ENCODE measurements at regions not wholly inside any gene's neighbourhood (a gene's known extent, or its start where the extent isn't known, plus 50 kb on each side); places are given as distances from the start of the nearest gene placed in this dataset.
"Not testable (repeated sequence)": the region's sequence is repeated elsewhere in the genome, so short reads cannot be mapped to it uniquely, and the experiment has no call there.

DNA sequence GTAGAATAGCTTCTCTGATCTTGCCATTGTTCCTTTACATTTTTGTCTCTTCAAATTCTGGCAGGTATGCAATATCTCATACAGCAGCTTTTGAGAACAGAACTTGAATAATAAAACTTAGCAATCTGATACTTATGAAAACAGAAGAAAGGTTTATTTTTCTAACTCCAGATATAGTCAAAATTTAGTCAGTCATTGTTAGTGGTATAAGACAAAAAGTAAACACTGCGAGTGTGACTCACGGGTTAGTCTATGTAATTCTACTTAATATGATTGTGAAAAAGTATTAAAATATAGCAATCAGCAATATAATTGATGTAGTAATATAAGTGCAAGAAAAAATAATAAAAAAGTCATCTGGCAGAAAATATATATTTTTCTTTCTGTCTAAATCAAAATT, 910.4 kb downstream of the DNAH5 start:
- intact Hi-C loops (cut with micrococcal nuclease) = no loop called here
- Mint-ChIP-seq H3K27ac (no peak overlapping the region), H3K4me3 (no peak overlapping the region), H3K36me3 (ENCODE audit: low read depth) (no peaks in the 10 kb centered on the region), H3K9me3 (peaks cover 24% of the 10 kb centered on the region), H3K27me3 (no peaks in the 10 kb centered on the region), H3K4me1 (ENCODE audit: low read depth) (no peaks in the 10 kb centered on the region)

DNA sequence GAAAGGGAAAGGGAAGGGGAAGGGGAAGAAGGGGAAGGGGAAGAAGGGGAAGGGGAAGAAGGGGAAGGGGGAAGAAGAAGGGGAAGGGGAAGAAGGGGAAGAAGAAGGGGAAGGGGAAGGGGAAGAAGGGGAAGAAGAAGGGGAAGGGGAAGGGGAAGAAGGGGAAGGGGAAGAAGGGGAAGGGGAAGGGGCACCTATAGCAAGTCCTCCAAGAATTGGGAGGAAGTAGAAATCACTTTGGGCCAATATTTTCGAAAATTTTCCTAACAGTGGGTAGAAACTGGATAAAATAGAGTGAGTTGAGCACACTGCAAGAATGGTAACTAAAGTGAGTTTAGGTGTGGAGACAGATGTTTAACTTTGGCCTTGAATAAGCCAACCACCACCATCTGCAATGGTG, 915.3 kb downstream of the DNAH5 start:
- H3K36me3 Mint-ChIP-seq (ENCODE audit: low read depth) = no peaks in the 10 kb centered on the region
- peaks cover 29% of the 10 kb centered on the region for H3K9me3 Mint-ChIP-seq
- H3K27ac Mint-ChIP-seq = no peak overlapping the region
- intact Hi-C loops (cut with micrococcal nuclease) = no loop called here
- H3K4me3 Mint-ChIP-seq = no peak overlapping the region
- H3K27me3 Mint-ChIP-seq = no peaks in the 10 kb centered on the region
- no peaks in the 10 kb centered on the region for H3K4me1 Mint-ChIP-seq (ENCODE audit: low read depth)

DNA sequence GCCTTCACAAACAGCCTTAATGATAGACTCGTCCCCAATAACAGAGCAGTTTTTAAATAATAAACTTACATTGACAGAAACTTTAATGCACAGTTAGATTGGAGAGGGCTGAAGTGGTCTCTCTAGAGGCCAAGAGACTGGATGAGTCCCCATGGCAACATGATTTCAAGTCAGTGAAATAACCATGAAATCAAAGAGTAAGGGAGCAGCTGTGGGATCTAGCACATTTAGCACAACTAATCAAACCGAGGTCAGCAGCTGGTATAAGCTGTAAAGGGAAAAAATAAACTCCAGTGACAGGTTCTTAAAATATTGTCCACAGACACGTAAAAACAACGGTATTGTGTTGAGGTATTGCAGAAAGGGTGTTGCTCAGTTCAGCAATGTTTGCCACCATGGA, 916.6 kb downstream of the DNAH5 start:
- no peak overlapping the region for H3K4me3 Mint-ChIP-seq
- H3K27me3 Mint-ChIP-seq = no peaks in the 10 kb centered on the region
- H3K27ac Mint-ChIP-seq = no peak overlapping the region
- H3K36me3 Mint-ChIP-seq (ENCODE audit: low read depth) = no peaks in the 10 kb centered on the region
- no peaks in the 10 kb centered on the region for H3K4me1 Mint-ChIP-seq (ENCODE audit: low read depth)
- H3K9me3 Mint-ChIP-seq = peaks cover 27% of the 10 kb centered on the region
- intact Hi-C loops (cut with micrococcal nuclease) = no loop called here

DNA sequence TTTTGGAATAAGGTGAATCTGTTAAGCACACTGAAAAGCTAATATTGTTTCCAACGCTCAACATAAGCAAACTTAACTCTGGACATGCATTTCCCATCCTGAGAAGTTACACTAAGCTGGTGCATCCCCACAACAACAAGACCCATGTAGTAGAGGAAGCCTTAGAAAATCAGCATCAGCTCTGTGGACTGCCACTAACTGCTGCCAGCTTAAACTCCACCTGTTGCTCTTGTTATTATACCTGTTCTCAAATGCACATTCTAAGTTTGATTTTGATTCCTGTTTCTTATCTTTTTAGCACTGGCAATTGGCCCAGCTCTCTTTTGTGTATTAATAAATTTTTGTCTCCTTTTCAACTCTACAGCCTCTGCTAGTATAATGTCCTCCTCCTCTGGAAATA, 924.8 kb downstream of the DNAH5 start:
- no peak overlapping the region for H3K4me3 Mint-ChIP-seq
- no peaks in the 10 kb centered on the region for H3K27me3 Mint-ChIP-seq
- no peak overlapping the region for H3K27ac Mint-ChIP-seq
- peaks cover 5% of the 10 kb centered on the region for H3K9me3 Mint-ChIP-seq
- intact Hi-C loops (cut with micrococcal nuclease) = no loop called here
- H3K4me1 Mint-ChIP-seq (ENCODE audit: low read depth) = no peaks in the 10 kb centered on the region
- no peaks in the 10 kb centered on the region for H3K36me3 Mint-ChIP-seq (ENCODE audit: low read depth)

DNA sequence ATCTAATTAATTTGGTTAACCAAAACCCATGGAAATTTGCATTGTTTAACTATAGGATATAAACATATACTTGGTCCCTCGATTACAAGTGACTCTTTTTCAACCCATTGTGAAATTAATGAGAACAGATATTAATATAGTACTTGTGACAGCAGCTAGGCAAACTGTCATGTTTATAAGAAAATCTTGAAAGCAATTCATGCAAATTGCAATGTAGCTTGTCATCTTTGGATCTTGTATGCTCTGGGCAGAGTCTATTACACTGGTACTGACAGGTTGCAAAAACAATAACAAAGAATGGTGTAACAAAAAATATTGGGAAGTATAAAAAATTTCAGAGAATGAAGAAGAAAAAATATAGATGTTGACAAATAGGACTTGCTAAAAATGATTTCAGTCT, 941.0 kb downstream of the DNAH5 start:
- Mint-ChIP-seq H3K4me1 (ENCODE audit: low read depth) (no peaks in the 10 kb centered on the region), H3K27me3 (no peaks in the 10 kb centered on the region), H3K9me3 (peaks cover 3% of the 10 kb centered on the region), H3K4me3 (no peak overlapping the region), H3K36me3 (ENCODE audit: low read depth) (no peaks in the 10 kb centered on the region), H3K27ac (no peak overlapping the region)
- intact Hi-C loops (cut with micrococcal nuclease) = no loop called here

DNA sequence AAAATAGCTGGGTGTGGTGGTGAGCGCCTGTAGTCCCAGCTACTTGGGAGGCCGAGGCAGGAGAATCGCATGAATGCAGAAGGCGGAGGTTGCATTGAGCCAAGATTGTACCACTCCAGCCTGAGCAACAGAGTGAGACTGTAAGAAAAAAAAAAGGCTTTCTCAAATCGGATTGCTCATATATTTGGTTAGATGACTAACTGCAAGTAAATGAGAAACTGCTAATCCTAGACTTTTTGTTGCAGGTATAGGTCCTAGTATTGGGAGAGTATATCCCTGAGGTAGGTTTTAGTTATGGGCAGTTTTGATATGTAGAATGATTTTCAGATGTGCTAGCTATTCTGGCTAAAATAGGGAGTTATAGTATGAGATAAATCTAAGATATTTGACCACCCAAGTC, 944.8 kb downstream of the DNAH5 start:
- Mint-ChIP-seq H3K36me3 (ENCODE audit: low read depth) (no peaks in the 10 kb centered on the region), H3K27me3 (no peaks in the 10 kb centered on the region), H3K4me3 (no peak overlapping the region), H3K4me1 (ENCODE audit: low read depth) (no peaks in the 10 kb centered on the region), H3K27ac (no peak overlapping the region), H3K9me3 (no peaks in the 10 kb centered on the region)
- intact Hi-C loops (cut with micrococcal nuclease) = no loop called here

DNA sequence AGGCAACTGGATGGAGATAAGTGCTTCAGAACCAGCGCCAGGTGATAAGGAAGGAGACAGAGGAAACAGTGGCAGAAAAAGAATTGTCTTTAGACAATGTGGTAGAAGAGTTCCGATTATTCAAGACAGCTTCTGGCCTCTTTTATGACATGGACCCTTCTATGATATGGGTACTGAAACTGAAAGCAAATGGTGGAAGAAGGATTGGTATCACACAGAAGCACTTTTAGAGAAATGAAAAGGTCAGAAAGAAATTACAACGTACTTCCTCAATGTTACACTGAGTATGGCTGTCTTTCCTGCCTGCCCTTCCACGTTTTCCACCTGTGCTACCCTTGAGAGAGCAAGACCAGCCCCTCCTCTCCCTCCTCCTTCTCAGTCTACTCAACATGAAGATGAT, 959.3 kb downstream of the DNAH5 start:
- H3K9me3 Mint-ChIP-seq = peaks cover 13% of the 10 kb centered on the region
- H3K27me3 Mint-ChIP-seq = no peaks in the 10 kb centered on the region
- no peaks in the 10 kb centered on the region for H3K4me1 Mint-ChIP-seq (ENCODE audit: low read depth)
- no peak overlapping the region for H3K4me3 Mint-ChIP-seq
- no peaks in the 10 kb centered on the region for H3K36me3 Mint-ChIP-seq (ENCODE audit: low read depth)
- intact Hi-C loops (cut with micrococcal nuclease) = no loop called here
- H3K27ac Mint-ChIP-seq = no peak overlapping the region

DNA sequence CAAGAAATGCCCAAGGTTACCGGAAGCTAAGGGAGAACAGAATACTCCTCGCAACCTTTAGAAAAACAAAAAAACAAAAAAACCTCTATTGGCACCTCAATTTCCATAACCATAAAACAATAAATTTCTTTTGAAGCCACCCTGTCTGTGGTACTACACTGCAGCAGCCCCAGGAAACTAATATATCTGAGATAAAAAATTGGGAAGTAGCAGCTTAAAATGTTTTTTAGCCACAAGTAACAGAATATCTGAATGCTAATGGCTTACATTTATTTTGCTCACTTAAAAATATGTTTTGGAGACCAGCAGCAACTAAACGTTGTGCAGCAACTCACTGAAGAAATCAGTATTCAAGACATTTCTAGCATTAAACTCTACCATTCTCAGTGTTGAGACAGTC, 969.6 kb downstream of the DNAH5 start:
- Mint-ChIP-seq H3K4me3 (no peak overlapping the region), H3K4me1 (ENCODE audit: low read depth) (no peaks in the 10 kb centered on the region), H3K9me3 (no peaks in the 10 kb centered on the region), H3K27me3 (no peaks in the 10 kb centered on the region), H3K27ac (no peak overlapping the region), H3K36me3 (ENCODE audit: low read depth) (no peaks in the 10 kb centered on the region)
- intact Hi-C loops (cut with micrococcal nuclease) = no loop called here

DNA sequence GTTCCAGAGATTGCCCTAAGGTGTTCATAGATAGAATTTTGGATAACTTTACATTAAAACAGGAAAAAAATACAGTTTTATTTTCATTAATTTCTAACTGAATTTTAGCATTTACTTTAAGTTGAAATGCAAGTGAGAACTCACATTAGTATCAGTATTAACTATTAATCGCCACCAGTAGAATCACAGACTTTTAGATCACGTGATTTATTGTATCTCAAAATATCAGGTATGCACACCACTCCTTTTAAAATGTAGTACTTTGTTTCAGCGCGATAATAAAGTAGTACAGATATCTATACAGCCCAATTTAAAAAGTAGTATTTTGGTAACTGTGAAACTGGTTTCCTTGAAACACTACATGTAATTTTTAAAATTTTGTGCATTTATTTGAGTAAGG, 978.7 kb downstream of the DNAH5 start:
- H3K9me3 Mint-ChIP-seq = no peaks in the 10 kb centered on the region
- H3K27me3 Mint-ChIP-seq = no peaks in the 10 kb centered on the region
- intact Hi-C loops (cut with micrococcal nuclease) = no loop called here
- H3K4me3 Mint-ChIP-seq = no peak overlapping the region
- H3K36me3 Mint-ChIP-seq (ENCODE audit: low read depth) = no peaks in the 10 kb centered on the region
- no peaks in the 10 kb centered on the region for H3K4me1 Mint-ChIP-seq (ENCODE audit: low read depth)
- no peak overlapping the region for H3K27ac Mint-ChIP-seq

DNA sequence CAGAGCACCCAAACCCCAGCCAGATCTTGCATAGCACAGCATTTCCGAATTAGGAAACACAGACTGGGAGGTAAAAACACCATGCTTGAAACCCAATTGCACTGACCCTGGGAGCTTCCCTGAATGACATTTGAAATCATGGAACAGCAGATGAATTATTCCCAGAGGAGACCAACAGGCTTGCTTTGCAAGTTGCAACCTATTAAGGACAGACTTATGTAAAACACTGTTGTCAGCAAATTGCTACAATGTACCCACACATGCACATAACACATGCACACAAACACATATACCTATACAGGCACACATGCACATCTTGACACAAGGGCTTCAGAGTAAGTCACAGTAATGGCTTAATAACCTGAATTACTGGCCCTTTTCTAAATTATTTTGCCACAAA, 984.8 kb downstream of the DNAH5 start:
- no peaks in the 10 kb centered on the region for H3K4me1 Mint-ChIP-seq (ENCODE audit: low read depth)
- no peaks in the 10 kb centered on the region for H3K36me3 Mint-ChIP-seq (ENCODE audit: low read depth)
- H3K27ac Mint-ChIP-seq = no peak overlapping the region
- no peaks in the 10 kb centered on the region for H3K27me3 Mint-ChIP-seq
- intact Hi-C loops (cut with micrococcal nuclease) = no loop called here
- no peak overlapping the region for H3K4me3 Mint-ChIP-seq
- H3K9me3 Mint-ChIP-seq = peaks cover 5% of the 10 kb centered on the region

DNA sequence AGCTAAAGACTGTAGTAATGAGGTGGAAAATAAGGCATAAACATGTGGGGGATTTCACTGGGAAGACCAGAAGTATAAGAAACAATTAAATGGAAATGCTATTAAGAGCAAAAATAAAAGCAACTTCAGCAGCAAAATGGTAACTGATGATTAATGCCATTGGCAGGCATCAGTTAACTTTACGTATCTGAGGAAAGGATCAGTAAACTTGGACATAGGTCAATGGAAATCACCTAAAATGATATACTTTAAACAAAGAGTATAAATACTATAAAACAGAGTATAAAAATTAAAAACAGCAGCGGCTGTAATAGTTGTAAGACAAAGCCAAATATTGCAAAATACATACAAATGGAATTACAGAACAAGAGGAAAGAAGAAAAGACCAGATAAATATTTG, 992.1 kb downstream of the DNAH5 start:
- intact Hi-C loops (cut with micrococcal nuclease) = no loop called here
- Mint-ChIP-seq H3K4me3 (no peak overlapping the region), H3K9me3 (peaks cover 7% of the 10 kb centered on the region), H3K36me3 (ENCODE audit: low read depth) (no peaks in the 10 kb centered on the region), H3K27ac (no peak overlapping the region), H3K27me3 (no peaks in the 10 kb centered on the region), H3K4me1 (ENCODE audit: low read depth) (no peaks in the 10 kb centered on the region)

DNA sequence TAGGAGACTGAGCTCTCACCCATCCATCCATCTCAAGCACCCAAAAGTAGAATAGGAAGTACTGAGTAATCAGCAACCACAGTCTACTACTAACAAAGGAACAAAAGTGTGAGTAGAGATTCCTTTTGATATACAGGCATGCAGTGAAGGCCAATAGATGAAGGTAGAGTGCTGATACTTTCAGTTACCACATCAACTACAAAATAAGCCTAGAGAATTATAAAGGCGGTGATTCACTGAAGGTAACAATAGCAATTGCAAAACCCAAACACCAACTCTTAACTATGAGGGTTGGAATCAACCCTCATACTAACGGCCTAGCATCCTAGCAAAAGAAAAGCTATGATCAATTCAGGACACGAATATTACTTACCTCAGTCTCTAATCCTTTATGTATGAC, 992.6 kb downstream of the DNAH5 start:
- H3K36me3 Mint-ChIP-seq (ENCODE audit: low read depth) = no peaks in the 10 kb centered on the region
- no peaks in the 10 kb centered on the region for H3K27me3 Mint-ChIP-seq
- peaks cover 7% of the 10 kb centered on the region for H3K9me3 Mint-ChIP-seq
- H3K4me1 Mint-ChIP-seq (ENCODE audit: low read depth) = no peaks in the 10 kb centered on the region
- H3K4me3 Mint-ChIP-seq = no peak overlapping the region
- H3K27ac Mint-ChIP-seq = no peak overlapping the region
- intact Hi-C loops (cut with micrococcal nuclease) = no loop called here

DNA sequence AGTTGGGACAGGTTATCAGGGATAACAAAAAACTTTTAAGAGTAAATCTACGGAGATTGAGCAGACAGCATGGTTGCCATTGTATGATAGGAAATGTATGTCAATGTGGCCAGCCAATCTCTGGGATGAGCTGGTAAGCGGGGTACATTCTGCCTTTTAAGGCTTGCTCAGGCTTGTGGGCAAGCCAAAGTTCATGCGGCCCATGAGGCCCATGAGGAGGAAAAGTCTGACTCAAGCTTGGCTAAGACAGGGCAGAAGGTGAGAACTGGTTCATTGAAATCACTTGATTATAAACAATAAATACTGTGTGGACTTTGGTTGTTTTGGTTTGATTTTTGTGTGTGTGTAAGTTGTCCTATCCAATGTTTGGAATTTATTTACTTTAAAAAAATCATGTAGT, 997.1 kb downstream of the DNAH5 start:
- no peak overlapping the region for H3K4me3 Mint-ChIP-seq
- H3K36me3 Mint-ChIP-seq (ENCODE audit: low read depth) = no peaks in the 10 kb centered on the region
- H3K27ac Mint-ChIP-seq = no peak overlapping the region
- H3K27me3 Mint-ChIP-seq = no peaks in the 10 kb centered on the region
- peaks cover 7% of the 10 kb centered on the region for H3K9me3 Mint-ChIP-seq
- H3K4me1 Mint-ChIP-seq (ENCODE audit: low read depth) = no peaks in the 10 kb centered on the region
- intact Hi-C loops (cut with micrococcal nuclease) = no loop called here

DNA sequence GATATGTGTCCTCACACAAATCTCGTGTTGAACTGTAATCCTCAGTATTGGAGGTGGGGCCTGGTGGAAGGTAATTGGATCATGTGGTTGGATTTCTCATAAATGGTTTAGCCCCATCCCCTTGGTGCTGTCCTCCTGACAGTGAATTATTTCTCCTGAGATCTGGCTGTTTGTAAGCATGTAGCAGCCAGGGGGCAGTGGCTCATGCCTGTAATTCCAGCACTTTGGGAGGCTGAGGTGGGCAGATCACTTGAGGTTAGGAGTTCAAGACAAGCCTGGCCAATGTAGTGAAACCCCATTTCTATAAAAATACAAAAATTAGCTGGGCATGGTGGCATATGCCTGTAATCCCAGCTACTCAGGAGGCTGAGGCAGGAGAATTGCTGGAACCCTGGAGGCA, 999.0 kb downstream of the DNAH5 start:
- H3K4me1 Mint-ChIP-seq (ENCODE audit: low read depth); H3K4me3 Mint-ChIP-seq; H3K27me3 Mint-ChIP-seq; intact Hi-C loops (cut with micrococcal nuclease); H3K9me3 Mint-ChIP-seq; H3K36me3 Mint-ChIP-seq (ENCODE audit: low read depth); H3K27ac Mint-ChIP-seq: not testable (repeated sequence)

DNA sequence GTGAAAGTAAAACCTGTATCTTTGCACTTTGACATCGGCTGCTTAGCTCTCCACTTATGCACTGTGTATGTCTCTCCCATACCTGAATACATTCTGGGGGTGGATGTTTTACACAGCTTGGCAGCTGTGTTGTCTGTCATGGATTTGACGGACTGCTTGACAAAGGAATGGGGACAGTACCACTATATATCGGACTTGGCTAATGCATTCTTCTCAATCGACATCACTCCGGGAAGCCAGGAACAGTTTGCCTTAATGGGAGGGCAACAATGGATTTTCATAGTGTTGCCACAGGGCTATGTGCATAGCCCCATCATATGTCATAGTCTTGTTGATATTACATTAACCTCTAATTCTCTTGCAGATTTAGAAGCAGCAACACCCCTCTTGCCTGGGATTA, 1008.3 kb downstream of the DNAH5 start:
- no peaks in the 10 kb centered on the region for H3K4me1 Mint-ChIP-seq (ENCODE audit: low read depth)
- H3K27me3 Mint-ChIP-seq = no peaks in the 10 kb centered on the region
- H3K9me3 Mint-ChIP-seq = peaks cover 18% of the 10 kb centered on the region
- intact Hi-C loops (cut with micrococcal nuclease) = no loop called here
- H3K4me3 Mint-ChIP-seq = no peak overlapping the region
- H3K27ac Mint-ChIP-seq = no peak overlapping the region
- no peaks in the 10 kb centered on the region for H3K36me3 Mint-ChIP-seq (ENCODE audit: low read depth)

DNA sequence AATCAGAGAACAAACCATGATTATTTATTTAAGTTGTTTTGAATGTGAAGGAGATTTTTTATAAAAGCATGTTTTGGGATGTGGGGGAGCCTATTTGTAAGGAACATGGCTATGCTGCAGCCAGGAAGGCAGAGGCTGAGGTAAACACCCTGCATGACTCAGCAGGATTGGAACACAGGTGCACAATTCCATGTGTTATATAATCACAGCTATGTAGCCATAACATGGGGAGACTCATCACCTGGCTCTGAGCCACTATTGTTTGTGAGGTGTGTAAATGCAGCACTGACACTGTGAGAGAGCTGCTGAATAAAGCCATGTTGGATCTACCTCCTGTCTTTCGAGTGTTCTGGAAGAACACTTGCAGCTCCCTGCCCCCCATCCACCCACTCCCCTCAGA, 1009.8 kb downstream of the DNAH5 start:
- Mint-ChIP-seq H3K27me3 (no peaks in the 10 kb centered on the region), H3K4me1 (ENCODE audit: low read depth) (no peaks in the 10 kb centered on the region), H3K27ac (no peak overlapping the region), H3K9me3 (peaks cover 26% of the 10 kb centered on the region), H3K4me3 (no peak overlapping the region), H3K36me3 (ENCODE audit: low read depth) (no peaks in the 10 kb centered on the region)
- intact Hi-C loops (cut with micrococcal nuclease) = no loop called here
